Psoas muscle (tissue), 7 donors: ENCODE measurements at regions not wholly inside any gene's neighbourhood (a gene's known extent, or its start where the extent isn't known, plus 50 kb on each side); places are given as distances from the start of the nearest gene placed in this dataset.

Experiments used
- ATAC-seq, 4 donors: fragments of 200-7000 bp; cut with Tn5 transposase; one replicate each; pipeline ENCODE4 v1.9.1; 2020; ENCODE audit warnings: moderate library complexity in 3 of 4, mild to moderate bottlenecking in 2 of 4
- DNase-seq, 2 donors: peaks; one replicate each; pipeline ENCODE4 v3.0.0-alpha.2; 2020
- H3K27ac ChIP-seq: fragments of 200-600 bp; one replicate; pipeline ENCODE4 v1.8.0; 2022
- H3K27me3 ChIP-seq, 3 donors: fragments of 200-600 bp in 1 of 3; one replicate each; pipeline versions ENCODE4 v1.6.1 to v1.8.0; 2013 to 2022; ENCODE audit warnings: low read length in 2 of 3, mild to moderate bottlenecking in 2 of 3, moderate library complexity in 1 of 3; ENCODE audit not compliant: insufficient read depth in 3 of 3
- H3K36me3 ChIP-seq, 2 donors: fragments of 200-600 bp in 1 of 2; one replicate each; pipeline versions ENCODE4 v1.6.1 to v1.8.0; 2013 to 2022; ENCODE audit warnings: low read depth in 1 of 2, mild to moderate bottlenecking in 1 of 2, moderate library complexity in 1 of 2; ENCODE audit not compliant: insufficient read depth in 1 of 2
- H3K4me1 ChIP-seq: fragments of 200-600 bp; one replicate; pipeline ENCODE4 v1.8.0; 2022
- H3K4me3 ChIP-seq: fragments of 200-600 bp; one replicate; pipeline ENCODE4 v1.8.0; 2022; ENCODE audit warnings: mild to moderate bottlenecking
- H3K9me3 ChIP-seq: fragments of 200-600 bp; one replicate; pipeline ENCODE4 v1.8.0; 2022
- WGBS, 3 donors: extraction: QIAGEN DNeasy Blood & Tissue Kit; methylation state at CpG; one replicate each; pipeline versions ENCODE4 v1.1.6 to v1.1.7; 2013; 5-methylcytosine and 5-hydroxymethylcytosine counted together
- intact Hi-C, 2 donors: fragments of 100-400 bp; cut with DNase I; formaldehyde crosslinking; loops; one replicate each; pipeline versions ENCODE4 v1.11.0 to v1.14.2; 2022
- TF ChIP-seq, protein P1 (sequence below): fragments of 200-600 bp; IDR thresholded peaks from one replicate; pipeline ENCODE4 v1.8.0; 2022; ENCODE audit warnings: antibody characterized with exemption
- donor health status: healthy with polysubstance abuse.
- donor health status: DM: no; HTN: no; CAD: no; lungs with moderate emphysema.
- donor health status: Bipolar disorder and iron deficiency.
- donor health status: healthy.
- donor health status: DM: yes; HTN: yes; CAD: no.
- donor health status: DM: no; HTN: no; CAD: no.
- donor health status: DM: yes; HTN: yes; CAD: no.

DNA sequence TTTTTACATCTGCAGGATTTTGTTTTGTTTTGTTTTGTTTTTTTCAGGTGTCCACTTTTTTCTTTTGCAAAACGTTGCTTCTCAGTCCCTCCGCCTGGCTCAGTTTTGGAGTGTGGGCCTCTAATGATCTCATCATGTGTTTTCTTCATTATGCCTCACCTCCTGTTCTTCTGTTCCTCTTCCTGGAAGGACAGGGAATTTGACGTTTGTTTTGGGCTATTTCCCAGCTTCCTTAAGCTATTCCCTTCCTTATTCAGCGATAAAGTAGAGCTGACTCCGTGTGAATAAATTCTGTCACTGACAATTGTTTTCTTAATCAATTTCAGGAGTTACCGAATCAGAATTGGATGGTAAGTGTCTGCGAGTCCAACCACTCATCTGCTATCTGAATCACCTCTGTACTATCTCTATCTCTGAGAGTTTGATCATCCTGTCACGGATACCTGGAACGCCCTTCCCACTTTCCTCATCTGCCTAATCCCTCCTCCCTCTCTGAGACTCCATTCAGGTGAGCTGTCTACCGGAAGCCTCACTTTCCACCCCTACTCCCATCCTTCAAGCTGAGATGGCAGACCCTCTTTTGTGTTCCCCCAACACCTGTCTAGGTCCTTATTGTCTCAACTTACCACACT lies 218.4 kb downstream of the GATA3 start:
- intact Hi-C loops = loop anchor here in 1 of 2 donors (10.0 kb wide), 1 partner anchor 92 kb away; no protein-coding TSS in a partner anchor
- H3K9me3 ChIP-seq = no peaks in the 10 kb centered on the region
- H3K4me3 ChIP-seq = no peak overlapping the region
- no peaks in the 10 kb centered on the region for H3K4me1 ChIP-seq
- no peak overlapping the region for H3K27ac ChIP-seq
- H3K36me3 ChIP-seq = no peaks in the 10 kb centered on the region
- 49 to 56% (median 50%) methylated on average over 10 of the region's 10 CpGs for WGBS, 3 donors
- no peaks in the 10 kb centered on the region for H3K27me3 ChIP-seq
- TF ChIP-seq, protein P1, sequence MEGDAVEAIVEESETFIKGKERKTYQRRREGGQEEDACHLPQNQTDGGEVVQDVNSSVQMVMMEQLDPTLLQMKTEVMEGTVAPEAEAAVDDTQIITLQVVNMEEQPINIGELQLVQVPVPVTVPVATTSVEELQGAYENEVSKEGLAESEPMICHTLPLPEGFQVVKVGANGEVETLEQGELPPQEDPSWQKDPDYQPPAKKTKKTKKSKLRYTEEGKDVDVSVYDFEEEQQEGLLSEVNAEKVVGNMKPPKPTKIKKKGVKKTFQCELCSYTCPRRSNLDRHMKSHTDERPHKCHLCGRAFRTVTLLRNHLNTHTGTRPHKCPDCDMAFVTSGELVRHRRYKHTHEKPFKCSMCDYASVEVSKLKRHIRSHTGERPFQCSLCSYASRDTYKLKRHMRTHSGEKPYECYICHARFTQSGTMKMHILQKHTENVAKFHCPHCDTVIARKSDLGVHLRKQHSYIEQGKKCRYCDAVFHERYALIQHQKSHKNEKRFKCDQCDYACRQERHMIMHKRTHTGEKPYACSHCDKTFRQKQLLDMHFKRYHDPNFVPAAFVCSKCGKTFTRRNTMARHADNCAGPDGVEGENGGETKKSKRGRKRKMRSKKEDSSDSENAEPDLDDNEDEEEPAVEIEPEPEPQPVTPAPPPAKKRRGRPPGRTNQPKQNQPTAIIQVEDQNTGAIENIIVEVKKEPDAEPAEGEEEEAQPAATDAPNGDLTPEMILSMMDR = no peak
- DNase-seq = no peak
- ATAC-seq = no peak

DNA sequence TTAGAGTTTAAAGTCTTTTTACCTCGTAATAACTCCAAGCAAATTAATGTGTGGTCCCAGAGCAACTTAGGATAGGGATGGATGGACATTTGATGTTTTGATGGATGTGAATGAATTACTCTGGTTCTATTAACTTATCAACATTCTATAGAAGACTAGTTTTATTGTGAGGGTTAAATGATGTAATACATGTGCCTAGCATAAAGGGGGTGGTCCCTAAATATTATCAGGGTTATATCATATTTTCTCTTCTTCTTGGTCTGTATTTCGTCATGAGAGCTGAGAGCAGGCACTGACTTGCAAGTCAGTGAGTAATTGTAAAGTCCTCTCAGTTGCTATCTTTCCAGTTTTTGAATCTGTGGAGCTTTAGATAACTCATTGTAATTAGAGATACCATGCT lies 219.3 kb downstream of the GATA3 start:
- DNase-seq = no peak
- Histone ChIP-seq H3K4me1 (no peaks in the 10 kb centered on the region), H3K4me3 (no peak overlapping the region), H3K27me3 (no peaks in the 10 kb centered on the region), H3K27ac (no peak overlapping the region), H3K36me3 (no peaks in the 10 kb centered on the region), H3K9me3 (no peaks in the 10 kb centered on the region)
- WGBS, 3 donors = 34 to 42% (median 38%) methylated on average over 2 of the region's 2 CpGs
- intact Hi-C loops = loop anchor here in 1 of 2 donors (10.0 kb wide), 1 partner anchor 91 kb away; no protein-coding TSS in a partner anchor
- ATAC-seq = no peak
- TF ChIP-seq, protein P1 = no peak

DNA sequence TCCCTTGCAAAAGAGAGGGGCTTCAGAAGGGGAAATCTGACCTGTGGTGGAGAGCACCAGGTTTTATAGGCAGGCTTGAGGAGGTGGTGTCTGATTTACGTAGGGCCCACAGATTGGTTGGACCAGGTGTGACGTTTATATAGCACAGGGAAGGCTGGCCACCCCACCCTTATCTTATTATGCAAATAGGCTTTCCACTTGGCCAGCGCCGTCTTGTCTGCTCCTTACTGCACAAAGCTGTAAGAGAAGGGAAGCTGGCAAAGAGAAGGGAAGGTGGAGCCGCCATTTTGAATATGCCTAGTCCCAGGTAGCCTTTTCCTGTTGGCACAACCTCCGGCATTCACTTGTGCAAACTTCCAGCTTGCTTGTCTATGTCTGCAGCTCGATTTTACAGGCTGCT lies 221.4 kb downstream of the GATA3 start:
- Histone ChIP-seq H3K4me3 (no peak overlapping the region), H3K27me3 (no peaks in the 10 kb centered on the region), H3K36me3 (no peaks in the 10 kb centered on the region), H3K9me3 (no peaks in the 10 kb centered on the region), H3K27ac (no peak overlapping the region), H3K4me1 (no peaks in the 10 kb centered on the region)
- TF ChIP-seq, protein P1 = no peak
- WGBS, 3 donors = 64 to 69% (median 66%) methylated on average over 7 of the region's 7 CpGs
- intact Hi-C loops = loop anchor here in 1 of 2 donors (10.0 kb wide), 1 partner anchor 89 kb away; no protein-coding TSS in a partner anchor
- ATAC-seq = no peak
- DNase-seq = no peak

DNA sequence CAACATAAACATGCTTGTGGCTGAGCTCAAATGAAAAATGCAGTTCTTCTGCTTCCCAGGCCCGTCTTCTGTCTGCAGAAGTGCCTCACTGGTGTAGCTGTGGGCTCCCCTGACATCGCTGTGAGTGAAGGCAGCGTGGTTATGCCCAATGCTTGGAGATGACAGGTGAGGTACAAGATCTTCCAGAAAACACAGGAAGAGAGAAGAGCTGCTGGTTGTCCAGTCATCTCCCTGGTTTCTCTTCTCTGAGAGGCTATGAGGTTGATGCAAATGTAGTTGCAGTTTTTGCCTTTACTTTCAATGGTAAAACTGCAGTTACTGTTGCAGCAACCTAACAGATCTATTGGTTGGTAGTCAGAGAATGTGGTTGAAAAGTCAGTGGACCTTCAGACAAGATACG lies 223.6 kb downstream of the GATA3 start:
- Histone ChIP-seq H3K4me1 (no peaks in the 10 kb centered on the region), H3K27me3 (no peaks in the 10 kb centered on the region), H3K9me3 (no peaks in the 10 kb centered on the region), H3K27ac (no peak overlapping the region), H3K4me3 (no peak overlapping the region), H3K36me3 (no peaks in the 10 kb centered on the region)
- intact Hi-C loops = loop anchor here in 1 of 2 donors (10.0 kb wide), 1 partner anchor 87 kb away; no protein-coding TSS in a partner anchor
- 83 to 87% (median 85%) methylated on average over 4 of the region's 4 CpGs for WGBS, 3 donors
- DNase-seq (no peak), ATAC-seq (no peak)
- TF ChIP-seq, protein P1 = no peak

DNA sequence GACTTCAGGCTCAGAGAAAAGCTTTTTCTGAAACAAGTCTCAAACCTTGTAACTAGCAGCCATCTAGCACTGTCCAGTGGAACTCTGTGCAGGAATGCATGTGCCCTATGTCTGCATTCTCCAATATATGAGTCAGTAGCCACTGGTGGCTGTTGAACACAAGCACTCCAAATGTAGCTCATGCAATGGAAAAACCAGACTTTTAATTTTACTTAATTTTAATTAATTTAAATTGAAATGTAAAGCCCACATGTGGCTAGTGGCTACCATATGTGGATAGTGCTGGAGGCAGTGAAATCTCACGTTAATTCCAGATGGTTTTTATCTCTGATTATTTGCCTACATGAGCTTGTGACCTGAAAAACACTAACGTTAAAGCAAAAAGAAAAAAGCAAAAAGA lies 225.1 kb downstream of the GATA3 start:
- Histone ChIP-seq H3K9me3 (no peaks in the 10 kb centered on the region), H3K4me3 (no peak overlapping the region), H3K4me1 (no peaks in the 10 kb centered on the region), H3K36me3 (no peaks in the 10 kb centered on the region), H3K27me3 (no peaks in the 10 kb centered on the region), H3K27ac (no peak overlapping the region)
- WGBS, 3 donors = 63 to 69% (median 67%) methylated on average over 2 of the region's 2 CpGs
- intact Hi-C loops = loop anchor here in 1 of 2 donors (10.0 kb wide), 1 partner anchor 85 kb away; no protein-coding TSS in a partner anchor
- no peak for DNase-seq
- ATAC-seq = no peak
- TF ChIP-seq, protein P1 = no peak
